ENCODE measurements at regions not wholly inside any gene's neighbourhood (a gene's known extent, or its start where the extent isn't known, plus 50 kb on each side); places are given as distances from the start of the nearest gene placed in this dataset.
"Not testable (repeated sequence)": the region's sequence is repeated elsewhere in the genome, so short reads cannot be mapped to it uniquely, and the experiment has no call there.

DNA sequence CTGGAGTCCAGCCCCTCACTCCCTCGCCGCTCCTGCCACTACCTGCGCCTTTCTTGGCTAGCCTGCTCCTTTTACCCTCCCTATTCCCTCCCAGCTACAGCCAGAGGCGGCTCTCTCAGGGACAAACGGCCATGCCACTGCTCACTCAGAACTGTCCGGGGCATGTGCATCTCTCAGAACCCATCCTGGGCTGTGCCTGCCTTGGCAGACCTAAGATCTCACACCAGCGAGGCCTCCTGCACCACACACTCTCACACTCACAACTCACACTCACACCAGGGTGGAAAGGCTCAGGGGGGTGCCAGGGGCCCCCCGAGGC is 180.3 kb downstream of the TMEM121 start:
- not testable (repeated sequence) for H3K36me3 ChIP-seq; H3K27me3 ChIP-seq (ENCODE audit: low read depth); H3K4me1 ChIP-seq; DNase-seq; H3K4me3 ChIP-seq; H3K9me3 ChIP-seq; ATAC-seq; H3K27ac ChIP-seq
- intact Hi-C loops (cut with DNase I), result loop anchor here (10.0 kb wide), 1 partner anchor 122 kb away; no protein-coding TSS in a partner anchor

DNA sequence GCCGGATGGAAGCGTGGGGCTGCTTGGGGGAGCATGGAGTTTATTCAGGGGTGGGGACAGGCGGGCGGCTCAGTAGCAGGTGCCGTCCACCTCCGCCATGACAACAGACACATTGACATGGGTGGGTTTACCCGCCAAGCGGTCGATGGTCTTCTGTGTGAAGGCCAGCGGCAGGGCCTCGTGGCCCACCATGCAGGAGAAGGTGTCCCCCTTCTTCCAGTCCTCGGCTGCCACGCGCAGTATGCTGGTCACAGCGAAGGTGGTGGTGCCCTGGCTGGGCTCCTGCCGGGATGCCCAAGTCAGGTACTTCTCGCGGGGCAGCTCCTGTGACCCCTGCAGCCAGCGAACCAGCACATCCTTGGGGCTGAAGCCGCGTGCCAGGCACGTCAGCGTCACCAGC is 180.7 kb downstream of the TMEM121 start:
- ATAC-seq (peak in 1 of 2 donors; percentile 24), DNase-seq (peak; percentile 47)
- intact Hi-C loops (cut with DNase I), result loop anchor here (10.0 kb wide), 1 partner anchor 122 kb away; no protein-coding TSS in a partner anchor
- not testable (repeated sequence) for H3K4me3 ChIP-seq; H3K9me3 ChIP-seq; H3K36me3 ChIP-seq; H3K27me3 ChIP-seq (ENCODE audit: low read depth); H3K27ac ChIP-seq; H3K4me1 ChIP-seq

DNA sequence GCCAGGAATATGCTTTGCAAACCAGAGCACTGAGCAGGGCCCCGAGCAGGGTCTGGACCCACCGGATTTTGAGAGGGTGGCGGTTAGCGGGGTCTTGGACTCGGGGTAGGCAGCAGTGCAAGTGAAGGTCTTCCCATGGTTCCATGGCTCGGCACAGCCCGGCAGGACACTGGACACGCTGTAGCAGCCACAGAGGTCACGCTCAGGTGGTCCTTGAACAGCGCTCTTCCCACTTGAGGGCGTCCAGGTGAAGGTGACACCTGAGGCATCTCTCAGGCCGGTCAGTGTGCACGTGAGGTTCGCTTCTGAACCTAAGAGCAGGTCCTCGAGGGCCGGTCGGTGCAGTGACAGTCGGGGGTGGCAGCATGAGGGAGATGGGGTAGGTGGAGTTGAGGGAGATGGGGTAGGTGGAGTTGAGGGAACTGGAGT is 181.4 kb downstream of the TMEM121 start:
- not testable (repeated sequence) for ATAC-seq, DNase-seq
- intact Hi-C loops (cut with DNase I), result loop anchor here (10.0 kb wide), 1 partner anchor 123 kb away; no protein-coding TSS in a partner anchor

GRCh38 chr14:105708251-105709134 is 182.1 kb downstream of the TMEM121 start:
- not testable (repeated sequence) for H3K36me3 ChIP-seq; DNase-seq; ATAC-seq; H3K27ac ChIP-seq; H3K27me3 ChIP-seq (ENCODE audit: low read depth); H3K4me3 ChIP-seq; H3K9me3 ChIP-seq; H3K4me1 ChIP-seq
- intact Hi-C loops (cut with DNase I), result loop anchor here (10.0 kb wide), 1 partner anchor 124 kb away; no protein-coding TSS in a partner anchor

More for the DNA sequence above, 181.4 kb downstream of the TMEM121 start:
- H3K27me3 ChIP-seq (ENCODE audit: low read depth); H3K27ac ChIP-seq; H3K36me3 ChIP-seq; H3K4me3 ChIP-seq; H3K9me3 ChIP-seq; H3K4me1 ChIP-seq: not testable (repeated sequence)

DNA sequence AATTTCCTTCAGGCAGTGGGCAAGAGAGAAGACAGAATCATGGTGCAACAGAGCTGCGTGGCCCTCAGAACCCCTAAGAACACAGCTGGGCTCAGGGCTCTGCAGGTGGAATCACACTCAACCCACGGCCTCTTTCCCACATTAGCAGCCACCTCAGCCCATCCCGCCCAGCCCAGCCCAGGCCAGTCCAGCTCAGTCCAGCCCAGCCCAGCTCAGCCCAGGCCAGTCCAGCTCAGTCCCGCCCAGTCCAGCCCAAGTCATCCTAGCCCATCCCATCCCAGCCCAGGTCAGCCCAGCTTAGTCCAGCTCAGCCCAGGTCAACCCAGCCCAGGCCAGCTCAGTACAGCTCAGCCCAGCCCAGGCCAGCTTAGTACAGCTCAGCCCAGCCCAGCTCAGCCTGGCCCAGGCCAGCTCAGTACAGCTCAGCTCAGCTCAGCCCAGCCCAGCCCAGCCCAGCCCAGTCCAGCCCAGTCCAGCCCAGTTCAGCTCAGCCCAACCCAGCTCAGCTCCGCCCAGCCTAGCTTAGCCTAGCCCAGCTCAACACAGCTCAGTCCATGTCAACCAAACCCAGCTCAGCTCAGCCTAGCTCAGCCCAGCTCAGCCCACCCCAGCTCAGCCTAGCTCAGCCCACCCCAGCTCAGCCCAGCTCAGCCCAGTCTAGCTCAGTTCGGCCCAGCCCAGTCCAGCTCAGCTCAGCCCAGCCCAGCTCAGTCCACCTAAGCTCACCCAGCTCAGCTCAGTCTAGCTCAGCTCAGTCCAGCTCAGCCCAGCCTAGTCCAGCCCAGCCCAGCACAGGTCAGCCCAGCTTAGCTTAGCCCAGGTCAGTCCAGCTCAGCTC is 183.1 kb downstream of the TMEM121 start:
- ATAC-seq, result peak in 1 of 2 donors; percentile 4
- H3K36me3 ChIP-seq, result no peaks in the 10 kb centered on the region
- H3K27me3 ChIP-seq (ENCODE audit: low read depth), result no peaks in the 10 kb centered on the region
- no peaks in the 10 kb centered on the region for H3K9me3 ChIP-seq
- H3K4me1 ChIP-seq, result no peaks in the 10 kb centered on the region
- TF ChIP-seq CTCF (IDR thresholded peaks at IDR 0.05), result no peak
- H3K4me3 ChIP-seq, result no peak overlapping the region
- H3K27ac ChIP-seq, result no peak overlapping the region
- intact Hi-C loops (cut with DNase I), result loop anchor here (10.0 kb wide), 1 partner anchor 125 kb away; no protein-coding TSS in a partner anchor
- DNase-seq, result no peak

- Histone ChIP-seq H3K27me3 (ENCODE audit: low read depth) (no peaks in the 10 kb centered on the region), H3K4me1 (no peaks in the 10 kb centered on the region), H3K4me3 (no peak overlapping the region), H3K27ac (no peak overlapping the region), H3K9me3 (no peaks in the 10 kb centered on the region), H3K36me3 (no peaks in the 10 kb centered on the region)
- no peak for TF ChIP-seq CTCF (IDR thresholded peaks at IDR 0.05)
- no peak for DNase-seq
- intact Hi-C loops (cut with DNase I), result no loop called here
- no peak for ATAC-seq
These were observed 184.0 kb downstream of the TMEM121 start for GRCh38 chr14:105710119-105711043.

Data from lower lobe of right lung (tissue), 2 donors.